ENCODE measurements at regions not wholly inside any gene's neighbourhood (a gene's known extent, or its start where the extent isn't known, plus 50 kb on each side); places are given as distances from the start of the nearest gene placed in this dataset.
"Not testable (repeated sequence)": the region's sequence is repeated elsewhere in the genome, so short reads cannot be mapped to it uniquely, and the experiment has no call there.

DNA sequence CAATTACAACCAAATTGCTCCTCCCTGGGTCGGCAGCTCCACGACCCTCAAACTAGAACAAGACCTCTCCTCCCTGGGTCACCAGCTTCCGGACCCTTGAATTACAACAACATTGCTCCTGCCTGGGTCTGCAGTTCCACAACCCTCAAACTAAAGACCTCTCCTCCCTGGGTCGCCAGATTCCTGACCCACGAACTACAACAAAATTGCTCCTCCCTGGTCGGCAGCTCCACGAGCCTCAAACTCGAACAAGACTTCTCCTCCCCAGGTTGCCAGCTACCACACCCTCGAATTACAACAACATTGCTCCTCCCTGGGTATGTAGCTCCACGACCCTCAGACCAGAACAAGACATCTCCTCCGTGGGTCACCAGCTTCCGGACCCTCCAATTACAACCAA, 313.2 kb downstream of the PREX1 start:
- TF ChIP-seq POLR2A (IDR thresholded peaks at IDR 0.05): not testable (repeated sequence)
- TF ChIP-seq, protein P1, sequence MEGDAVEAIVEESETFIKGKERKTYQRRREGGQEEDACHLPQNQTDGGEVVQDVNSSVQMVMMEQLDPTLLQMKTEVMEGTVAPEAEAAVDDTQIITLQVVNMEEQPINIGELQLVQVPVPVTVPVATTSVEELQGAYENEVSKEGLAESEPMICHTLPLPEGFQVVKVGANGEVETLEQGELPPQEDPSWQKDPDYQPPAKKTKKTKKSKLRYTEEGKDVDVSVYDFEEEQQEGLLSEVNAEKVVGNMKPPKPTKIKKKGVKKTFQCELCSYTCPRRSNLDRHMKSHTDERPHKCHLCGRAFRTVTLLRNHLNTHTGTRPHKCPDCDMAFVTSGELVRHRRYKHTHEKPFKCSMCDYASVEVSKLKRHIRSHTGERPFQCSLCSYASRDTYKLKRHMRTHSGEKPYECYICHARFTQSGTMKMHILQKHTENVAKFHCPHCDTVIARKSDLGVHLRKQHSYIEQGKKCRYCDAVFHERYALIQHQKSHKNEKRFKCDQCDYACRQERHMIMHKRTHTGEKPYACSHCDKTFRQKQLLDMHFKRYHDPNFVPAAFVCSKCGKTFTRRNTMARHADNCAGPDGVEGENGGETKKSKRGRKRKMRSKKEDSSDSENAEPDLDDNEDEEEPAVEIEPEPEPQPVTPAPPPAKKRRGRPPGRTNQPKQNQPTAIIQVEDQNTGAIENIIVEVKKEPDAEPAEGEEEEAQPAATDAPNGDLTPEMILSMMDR (IDR thresholded peaks at IDR 0.05): not testable (repeated sequence)

Data from esophagus squamous epithelium (tissue), 4 donors.